ENCODE measurements at regions not wholly inside any gene's neighbourhood (a gene's known extent, or its start where the extent isn't known, plus 50 kb on each side); places are given as distances from the start of the nearest gene placed in this dataset.

- no peak overlapping the region for H3K4me3 Mint-ChIP-seq
- peaks cover 4% of the 10 kb centered on the region in 2 donors for H3K9me3 ChIP-seq (replicated peaks in 1 of 2; ENCODE audit: control insufficient read depth in 1 of 2, insufficient read depth in 1 of 2, low read length in 2 of 2)
- H3K36me3 Mint-ChIP-seq = no peaks in the 10 kb centered on the region
- no peak overlapping the region for H3K4me2 ChIP-seq (replicated peaks; ENCODE audit: extremely low read depth, low read length, poor library complexity, severe bottlenecking)
- no peaks in the 10 kb centered on the region for H3K27me3 ChIP-seq (ENCODE audit: control insufficient read depth in 2 of 2, insufficient read depth in 2 of 2, low read length in 2 of 2)
- DNase-seq = no peak
- no peaks in the 10 kb centered on the region for H3K27me3 Mint-ChIP-seq (ENCODE audit: low read depth in 3 of 3)
- no CpG with 5 or more reads among the region's 4 CpGs for WGBS (ENCODE audit: insufficient coverage)
- TF ChIP-seq, protein P1, sequence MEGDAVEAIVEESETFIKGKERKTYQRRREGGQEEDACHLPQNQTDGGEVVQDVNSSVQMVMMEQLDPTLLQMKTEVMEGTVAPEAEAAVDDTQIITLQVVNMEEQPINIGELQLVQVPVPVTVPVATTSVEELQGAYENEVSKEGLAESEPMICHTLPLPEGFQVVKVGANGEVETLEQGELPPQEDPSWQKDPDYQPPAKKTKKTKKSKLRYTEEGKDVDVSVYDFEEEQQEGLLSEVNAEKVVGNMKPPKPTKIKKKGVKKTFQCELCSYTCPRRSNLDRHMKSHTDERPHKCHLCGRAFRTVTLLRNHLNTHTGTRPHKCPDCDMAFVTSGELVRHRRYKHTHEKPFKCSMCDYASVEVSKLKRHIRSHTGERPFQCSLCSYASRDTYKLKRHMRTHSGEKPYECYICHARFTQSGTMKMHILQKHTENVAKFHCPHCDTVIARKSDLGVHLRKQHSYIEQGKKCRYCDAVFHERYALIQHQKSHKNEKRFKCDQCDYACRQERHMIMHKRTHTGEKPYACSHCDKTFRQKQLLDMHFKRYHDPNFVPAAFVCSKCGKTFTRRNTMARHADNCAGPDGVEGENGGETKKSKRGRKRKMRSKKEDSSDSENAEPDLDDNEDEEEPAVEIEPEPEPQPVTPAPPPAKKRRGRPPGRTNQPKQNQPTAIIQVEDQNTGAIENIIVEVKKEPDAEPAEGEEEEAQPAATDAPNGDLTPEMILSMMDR (IDR thresholded peaks at IDR 0.05) = no peak
- no peaks in the 10 kb centered on the region for H3K79me2 ChIP-seq (ENCODE audit: insufficient read depth, low read length)
- intact Hi-C loops (cut with micrococcal nuclease) = no loop called here
- H3K27ac Mint-ChIP-seq = no peak overlapping the region
- H3K27ac ChIP-seq (ENCODE audit: low read depth in 1 of 2, low read length in 2 of 2) = no peak overlapping the region
- H3K4me1 ChIP-seq (ENCODE audit: control insufficient read depth in 1 of 2, insufficient read depth in 2 of 2, low read length in 2 of 2) = no peaks in the 10 kb centered on the region
- no peaks in the 10 kb centered on the region for H4K20me1 ChIP-seq (ENCODE audit: insufficient read depth, low read length)
- no peaks in the 10 kb centered on the region for H3K36me3 ChIP-seq (replicated peaks in 1 of 2; ENCODE audit: control insufficient read depth in 1 of 2, insufficient read depth in 2 of 2, low read length in 2 of 2)
- H2AFZ ChIP-seq (ENCODE audit: insufficient read depth, low read depth, low read length, poor library complexity, severe bottlenecking) = no peak overlapping the region
- H3K9me3 Mint-ChIP-seq = peaks cover 0 to 7% (median 3%) of the 10 kb centered on the region in 7 donors
- H3K4me1 Mint-ChIP-seq = no peaks in the 10 kb centered on the region
- no peak overlapping the region for H3K4me3 ChIP-seq (replicated peaks in 1 of 3; ENCODE audit: low read depth in 2 of 3, low read length in 3 of 3)
- H3K9ac ChIP-seq (ENCODE audit: insufficient read depth, low read length, poor library complexity, severe bottlenecking) = no peak overlapping the region
Measured at GRCh38 chr5:153148624-153148976, 341.9 kb upstream of the GRIA1 start.

GRCh38 chr5:153151558-153151957 is 338.9 kb upstream of the GRIA1 start:
- Mint-ChIP-seq H3K36me3 (no peaks in the 10 kb centered on the region), H3K27me3 (ENCODE audit: low read depth in 3 of 3) (no peaks in the 10 kb centered on the region), H3K4me3 (no peak overlapping the region), H3K27ac (no peak overlapping the region), H3K9me3 (peaks cover 0 to 2% (median 0%) of the 10 kb centered on the region in 7 donors), H3K4me1 (no peaks in the 10 kb centered on the region)
- Histone ChIP-seq H2AFZ (ENCODE audit: insufficient read depth, low read depth, low read length, poor library complexity, severe bottlenecking) (no peak overlapping the region), H3K4me1 (ENCODE audit: control insufficient read depth in 1 of 2, insufficient read depth in 2 of 2, low read length in 2 of 2) (no peaks in the 10 kb centered on the region), H3K9me3 (replicated peaks in 1 of 2; ENCODE audit: control insufficient read depth in 1 of 2, insufficient read depth in 1 of 2, low read length in 2 of 2) (no peaks in the 10 kb centered on the region), H3K27ac (ENCODE audit: low read depth in 1 of 2, low read length in 2 of 2) (no peak overlapping the region), H3K36me3 (replicated peaks in 1 of 2; ENCODE audit: control insufficient read depth in 1 of 2, insufficient read depth in 2 of 2, low read length in 2 of 2) (no peaks in the 10 kb centered on the region), H3K9ac (ENCODE audit: insufficient read depth, low read length, poor library complexity, severe bottlenecking) (no peak overlapping the region), H3K4me3 (replicated peaks in 1 of 3; ENCODE audit: low read depth in 2 of 3, low read length in 3 of 3) (no peak overlapping the region), H3K79me2 (ENCODE audit: insufficient read depth, low read length) (no peaks in the 10 kb centered on the region), H3K27me3 (ENCODE audit: control insufficient read depth in 2 of 2, insufficient read depth in 2 of 2, low read length in 2 of 2) (no peaks in the 10 kb centered on the region), H4K20me1 (ENCODE audit: insufficient read depth, low read length) (no peaks in the 10 kb centered on the region), H3K4me2 (replicated peaks; ENCODE audit: extremely low read depth, low read length, poor library complexity, severe bottlenecking) (no peak overlapping the region)
- TF ChIP-seq, protein P1 (IDR thresholded peaks at IDR 0.05) = no peak
- no peak for DNase-seq
- intact Hi-C loops (cut with micrococcal nuclease) = no loop called here
